H1 (cell line): ENCODE measurements at regions not wholly inside any gene's neighbourhood (a gene's known extent, or its start where the extent isn't known, plus 50 kb on each side); places are given as distances from the start of the nearest gene placed in this dataset.

Source experiments
- CTCF ChIA-PET: fragments of 300-600 bp; sonication (Branson Sonifier 250); formaldehyde crosslinking; loops from one replicate; lab custom pipeline; 2021; ENCODE audit not compliant: partially characterized antibody; lab: Charles Lee
- POLR2A ChIA-PET: fragments of 300-600 bp; sonication (Branson Sonifier 250); formaldehyde crosslinking; loops from one replicate; lab custom pipeline; 2021; ENCODE audit warnings: inconsistent platforms; ENCODE audit not compliant: partially characterized antibody; lab: Charles Lee
- DNase-seq, 2 experiments: peaks; one replicate each; pipeline versions ENCODE4 v3.0.0 to v3.0.0-alpha.2; 2010 to 2022; ENCODE audit warnings: low spot score in 2 of 2, low read depth in 1 of 2, mixed read lengths in 1 of 2
- FAIRE-seq: peaks from 2 replicates; lab custom pipeline; 2011; peaks lifted over from hg19 to GRCh38; lab: Jason Lieb, UNC
- H2AFZ ChIP-seq: 2 replicates; pipeline ENCODE4 v1.8.1; 2012; ENCODE audit warnings: low read length, inconsistent platforms
- H2AK5ac ChIP-seq: 2 replicates; pipeline ENCODE4 v1.6.1; 2013; ENCODE audit warnings: low read depth, low read length
- H2BK120ac ChIP-seq: replicated peaks from 2 replicates; pipeline ENCODE3; 2013; ENCODE audit warnings: low read depth, low read length, inconsistent platforms
- H2BK12ac ChIP-seq: 2 replicates; pipeline ENCODE4 v1.6.1; 2013; ENCODE audit warnings: low read depth, low read length
- H2BK15ac ChIP-seq: 2 replicates; pipeline ENCODE4 v1.6.1; 2013; ENCODE audit warnings: low read length
- H2BK20ac ChIP-seq: 2 replicates; pipeline ENCODE4 v1.6.1; 2013; ENCODE audit warnings: low read length
- H2BK5ac ChIP-seq: 2 replicates; pipeline ENCODE4 v1.6.1; 2013; ENCODE audit warnings: low read depth, low read length
- H3K14ac ChIP-seq: 2 replicates; pipeline ENCODE4 v1.6.1; 2013; ENCODE audit warnings: inconsistent platforms; ENCODE audit not compliant: insufficient read length
- H3K18ac ChIP-seq: 2 replicates; pipeline ENCODE4 v1.6.1; 2013; ENCODE audit warnings: low read length; ENCODE audit errors: extremely low read depth
- H3K23ac ChIP-seq: 2 replicates; pipeline ENCODE4 v1.6.1; 2013; ENCODE audit warnings: inconsistent platforms; ENCODE audit not compliant: insufficient read length
- H3K23me2 ChIP-seq: 2 replicates; pipeline ENCODE4 v1.6.1; 2013; ENCODE audit warnings: low read depth, low read length
- H3K27ac ChIP-seq: 2 replicates; pipeline ENCODE4 v1.6.1; 2011; ENCODE audit warnings: low read depth, low read length, inconsistent platforms
- H3K27me3 ChIP-seq, 4 experiments: replicated peaks in 1 of 4; 1 replicate in 1 of 4; 2 replicates in 3 of 4; pipeline versions ENCODE4 v1.6.1 to v1.8.1; 2011 to 2013; ENCODE audit warnings: low read length in 3 of 4, mild to moderate bottlenecking in 3 of 4, inconsistent platforms in 2 of 4, mixed read lengths in 2 of 4, moderate library complexity in 1 of 4; ENCODE audit not compliant: control insufficient read depth in 3 of 4, insufficient read depth in 3 of 4; ENCODE audit errors: extremely low read depth in 1 of 4
- H3K36me3 ChIP-seq, 4 experiments: 2 replicates each; pipeline versions ENCODE4 v1.6.1 to v1.8.1; 2011 to 2013; ENCODE audit warnings: mild to moderate bottlenecking in 4 of 4, low read length in 3 of 4, moderate library complexity in 2 of 4, control low read depth in 1 of 4, inconsistent platforms in 1 of 4; ENCODE audit not compliant: insufficient read depth in 4 of 4, control insufficient read depth in 2 of 4
- H3K4ac ChIP-seq: replicated peaks from 2 replicates; pipeline ENCODE3; 2013; ENCODE audit warnings: low read length, low read depth, mixed read lengths, inconsistent platforms; ENCODE audit not compliant: insufficient read length
- H3K4me1 ChIP-seq, 4 experiments: replicated peaks in 1 of 4; 1 replicate in 1 of 4; 2 replicates in 3 of 4; pipeline versions ENCODE4 v1.6.1 to v1.8.1; 2011 to 2013; ENCODE audit warnings: low read length in 3 of 4, inconsistent platforms in 2 of 4, mixed read lengths in 1 of 4; ENCODE audit not compliant: insufficient read depth in 4 of 4, control insufficient read depth in 3 of 4
- H3K4me2 ChIP-seq, 2 experiments: 2 replicates each; pipeline versions ENCODE4 v1.6.1 to v1.8.1; 2011 to 2013; ENCODE audit warnings: low read depth in 2 of 2, low read length in 2 of 2, control low read depth in 1 of 2, inconsistent platforms in 1 of 2, mild to moderate bottlenecking in 1 of 2; ENCODE audit not compliant: insufficient read depth in 1 of 2
- H3K4me3 ChIP-seq, 4 experiments: fragments of 200-600, 300-600 bp in 1 of 4; sonication (generic), shearing (Covaris generic), sonication (Bioruptor Twin) in 1 of 4; 2 replicates each; pipeline versions ENCODE4 v1.5.1 to v1.8.1; 2011 to 2016; ENCODE audit warnings: low read length in 4 of 4, low read depth in 3 of 4, control low read depth in 2 of 4, inconsistent platforms in 2 of 4, mild to moderate bottlenecking in 2 of 4, mixed read lengths in 1 of 4, moderate library complexity in 1 of 4; ENCODE audit not compliant: insufficient read depth in 2 of 4; ENCODE audit errors: extremely low read depth in 1 of 4
- H3K56ac ChIP-seq: replicated peaks from 2 replicates; pipeline ENCODE3; 2013; ENCODE audit warnings: low read depth, mild to moderate bottlenecking, mixed read lengths, low read length, inconsistent platforms; ENCODE audit not compliant: insufficient read length
- H3K79me1 ChIP-seq: 2 replicates; pipeline ENCODE4 v1.6.1; 2013; ENCODE audit warnings: low read depth, low read length, control low read depth
- H3K79me2 ChIP-seq, 2 experiments: 2 replicates each; pipeline versions ENCODE4 v1.6.1 to v1.8.1; 2012 to 2013; ENCODE audit warnings: low read length in 2 of 2, mild to moderate bottlenecking in 2 of 2, inconsistent platforms in 1 of 2; ENCODE audit not compliant: insufficient read depth in 2 of 2, control insufficient read depth in 1 of 2
- H3K9ac ChIP-seq, 4 experiments: replicated peaks in 1 of 4; 1 replicate in 1 of 4; 2 replicates in 3 of 4; pipeline versions ENCODE4 v1.6.1 to v1.8.1; 2011 to 2013; ENCODE audit warnings: low read depth in 3 of 4, low read length in 3 of 4, control low read depth in 2 of 4, mild to moderate bottlenecking in 2 of 4, moderate library complexity in 2 of 4, inconsistent platforms in 1 of 4; ENCODE audit errors: extremely low read depth in 1 of 4
- H3K9me3 ChIP-seq, 2 experiments: 2 replicates each; pipeline versions ENCODE4 v1.6.1 to v1.8.1; 2012 to 2013; ENCODE audit warnings: mild to moderate bottlenecking in 2 of 2, moderate library complexity in 2 of 2, control low read depth in 1 of 2, inconsistent platforms in 1 of 2, low read depth in 1 of 2, low read length in 1 of 2, mixed read lengths in 1 of 2; ENCODE audit not compliant: insufficient read depth in 2 of 2
- H4K20me1 ChIP-seq, 2 experiments: replicated peaks in 1 of 2; 2 replicates each; pipeline versions ENCODE3 to v1.8.1; 2011 to 2013; ENCODE audit warnings: inconsistent platforms in 2 of 2, low read length in 2 of 2, mild to moderate bottlenecking in 1 of 2; ENCODE audit not compliant: insufficient read depth in 2 of 2, control insufficient read depth in 1 of 2
- H4K5ac ChIP-seq: 2 replicates; pipeline ENCODE4 v1.6.1; 2013; ENCODE audit warnings: low read length, low read depth, mixed read lengths, inconsistent platforms; ENCODE audit not compliant: insufficient read length
- H4K8ac ChIP-seq: 2 replicates; pipeline ENCODE4 v1.8.0; 2013; ENCODE audit warnings: mild to moderate bottlenecking, moderate library complexity, low read length, inconsistent platforms; ENCODE audit not compliant: insufficient read depth; ENCODE audit errors: extremely low read depth
- H4K91ac ChIP-seq: replicated peaks from 2 replicates; pipeline ENCODE3; 2013; ENCODE audit warnings: low read length, mixed read lengths, inconsistent platforms; ENCODE audit not compliant: insufficient read length
- ASH2L ChIP-seq: fragments of 200-600, 300-600 bp; sonication (generic); IDR thresholded peaks from one replicate; pipeline ENCODE4 v1.7.1; 2017; ENCODE audit warnings: low read length
- EP300 ChIP-seq, 2 experiments: IDR thresholded peaks; 1 replicate in 1 of 2; 2 replicates in 1 of 2; pipeline ENCODE4 v1.6.1; 2011 to 2012; ENCODE audit warnings: low read depth in 2 of 2, low read length in 2 of 2, mild to moderate bottlenecking in 2 of 2, borderline replicate concordance in 1 of 2, inconsistent platforms in 1 of 2, moderate library complexity in 1 of 2
- GABPA ChIP-seq: IDR thresholded peaks from 2 replicates; pipeline ENCODE4 v1.6.1; 2011; ENCODE audit warnings: mild to moderate bottlenecking, low read length, moderate library complexity, borderline replicate concordance; ENCODE audit not compliant: insufficient read depth
- KDM4A ChIP-seq: IDR thresholded peaks from one replicate; pipeline ENCODE4 v1.7.1; 2012; ENCODE audit warnings: low read depth, mild to moderate bottlenecking, moderate library complexity, low read length, inconsistent platforms; ENCODE audit not compliant: severe bottlenecking
- SAP30 ChIP-seq: fragments of 300-600 bp; sonication (generic); IDR thresholded peaks from 2 replicates; pipeline ENCODE4 v1.7.1; 2012; ENCODE audit warnings: low read length, moderate library complexity, mild to moderate bottlenecking, inconsistent platforms; ENCODE audit not compliant: insufficient read depth, insufficient replicate concordance
- TAF1 ChIP-seq: IDR thresholded peaks from 2 replicates; pipeline ENCODE4 v1.6.1; 2011; ENCODE audit warnings: mild to moderate bottlenecking, low read depth, low read length
- TEAD4 ChIP-seq: IDR thresholded peaks from 2 replicates; pipeline ENCODE4 v1.6.1; 2012; ENCODE audit warnings: low read depth, low read length, inconsistent platforms, mixed read lengths
- WGBS, 2 experiments: shearing (Covaris generic) in 1 of 2; methylation state at CpG; one replicate each; pipeline versions ENCODE4 v1.1.6 to v1.1.7; 2013 to 2015; ENCODE audit warnings: low lambda C conversion rate in 2 of 2, mixed read lengths in 2 of 2, inconsistent platforms in 1 of 2, low coverage in 1 of 2, missing lambda C conversion rate in 1 of 2; ENCODE audit not compliant: insufficient replicate concordance in 2 of 2, insufficient coverage in 1 of 2, insufficient read length in 1 of 2; ENCODE audit errors: extremely low coverage in 1 of 2, missing lambda C conversion rate in 1 of 2; 5-methylcytosine and 5-hydroxymethylcytosine counted together
- TF ChIP-seq, protein P1 (sequence below): IDR thresholded peaks from 2 replicates; pipeline ENCODE4 v1.6.1; 2012; ENCODE audit warnings: low read length, inconsistent platforms

DNA sequence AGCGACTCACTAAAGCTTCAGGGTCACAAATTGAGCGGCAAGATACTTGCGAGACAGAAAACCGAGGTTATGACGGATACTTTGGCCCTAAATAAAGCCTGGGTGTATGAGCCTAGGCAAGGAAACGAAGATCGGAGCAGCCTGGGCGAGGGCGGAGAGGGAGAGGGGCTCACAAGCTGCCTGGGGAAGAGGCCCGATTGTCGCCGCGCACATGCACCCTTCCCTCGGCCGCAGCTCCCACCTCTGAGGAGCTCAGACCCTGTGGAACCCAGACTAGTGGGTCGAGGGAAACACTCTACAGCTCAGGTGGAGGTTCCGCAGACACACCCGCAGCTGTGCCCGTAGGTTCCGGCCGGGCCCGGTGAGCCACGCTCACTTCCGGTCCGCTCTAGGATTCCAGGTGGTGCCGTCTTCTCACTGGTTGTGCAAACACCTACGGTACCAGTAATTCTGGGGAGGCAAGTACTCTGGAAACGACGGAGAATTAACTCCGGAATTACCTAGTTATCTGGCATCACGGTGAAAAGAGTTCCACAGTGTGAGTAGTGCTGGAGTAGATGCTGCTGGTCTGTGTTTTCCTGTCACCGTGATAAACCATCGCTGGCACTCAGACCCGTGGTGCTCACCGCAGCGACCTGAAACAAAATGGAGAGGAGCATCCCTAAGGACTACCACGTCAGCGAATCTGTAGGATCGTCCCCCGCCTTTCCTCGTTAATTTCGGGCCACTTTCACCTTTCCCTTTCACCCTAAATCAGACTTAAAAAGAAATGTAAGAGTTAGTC, 61.5 kb downstream of the GPX5 start:
- no peak overlapping the region for H2BK15ac ChIP-seq
- DNase-seq (peak; percentile 64 to 85), FAIRE-seq (peak; percentile 66)
- H2BK120ac ChIP-seq: no peak overlapping the region
- peak overlapping the region; percentile 100 for H2AFZ ChIP-seq
- peaks cover 0 to 3% (median 1%) of the 10 kb centered on the region in 4 experiments; a peak in 4 of 7 replicates for H3K4me1 ChIP-seq
- peak overlapping the region; percentile 75 for H3K56ac ChIP-seq
- no peak overlapping the region for H3K4ac ChIP-seq
- H3K23me2 ChIP-seq: peaks cover 18% of the 10 kb centered on the region
- H3K23ac ChIP-seq: no peak overlapping the region
- H4K8ac ChIP-seq: peak overlapping the region; percentile 90; the same call in 1 of the 2 replicates
- H4K20me1 ChIP-seq: no peaks in the 10 kb centered on the region
- peak overlapping the region; percentile 83 for H4K5ac ChIP-seq
- POLR2A ChIA-PET: interaction anchor here (0.8 to 2.7 kb wide), 14 partner anchors 9 to 171 kb away, joined by 3 to 8 read pairs (median 4); partner anchors contain the start of gene ZSCAN23
- H3K18ac ChIP-seq: peak overlapping the region; percentile 79
- H3K9ac ChIP-seq: peak overlapping the region; percentile 63 to 86 (median 80)
- peak overlapping the region; percentile 25 for H4K91ac ChIP-seq
- no peak overlapping the region for H2AK5ac ChIP-seq
- peak overlapping the region; percentile 79 for H3K27ac ChIP-seq
- WGBS, 2 experiments: 1% methylated on average over 39 of the region's 42 CpGs; no CpG with 5 or more reads in 1 of the 2 experiments
- H3K4me3 ChIP-seq: peak overlapping the region; percentile 74 to 99 (median 98)
- H3K14ac ChIP-seq: no peak overlapping the region
- H2BK20ac ChIP-seq: no peak overlapping the region
- no peaks in the 10 kb centered on the region; a peak in 1 of 4 replicates for H3K79me2 ChIP-seq
- H3K36me3 ChIP-seq: no peaks in the 10 kb centered on the region
- H2BK5ac ChIP-seq: peak overlapping the region; percentile 37
- CTCF ChIA-PET: interaction anchor here (0.6 to 1.2 kb wide), 3 partner anchors 44 to 992 kb away, joined by 3 to 5 read pairs (median 4); no protein-coding TSS in a partner anchor
- no peaks in the 10 kb centered on the region for H3K79me1 ChIP-seq
- H3K4me2 ChIP-seq: peak overlapping the region; percentile 84 to 97
- 0 out of 2 replicates have a peak overlapping the region, but pooled peaks have one; percentile 20 for H2BK12ac ChIP-seq
- H3K9me3 ChIP-seq: no peaks in the 10 kb centered on the region
- peaks cover 0 to 2% (median under 1%) of the 10 kb centered on the region in 4 experiments; a peak in 3 of 7 replicates for H3K27me3 ChIP-seq
- TF ChIP-seq ASH2L: peak; percentile 98
- peak; percentile 96 for TF ChIP-seq TAF1
- TF ChIP-seq SAP30: peak; percentile 33
- TF ChIP-seq EP300 (IDR thresholded peaks at IDR 0.05; ENCODE audit: borderline replicate concordance in 1 of 2, low read depth in 2 of 2, low read length in 2 of 2): no peak
- TF ChIP-seq, protein P1, sequence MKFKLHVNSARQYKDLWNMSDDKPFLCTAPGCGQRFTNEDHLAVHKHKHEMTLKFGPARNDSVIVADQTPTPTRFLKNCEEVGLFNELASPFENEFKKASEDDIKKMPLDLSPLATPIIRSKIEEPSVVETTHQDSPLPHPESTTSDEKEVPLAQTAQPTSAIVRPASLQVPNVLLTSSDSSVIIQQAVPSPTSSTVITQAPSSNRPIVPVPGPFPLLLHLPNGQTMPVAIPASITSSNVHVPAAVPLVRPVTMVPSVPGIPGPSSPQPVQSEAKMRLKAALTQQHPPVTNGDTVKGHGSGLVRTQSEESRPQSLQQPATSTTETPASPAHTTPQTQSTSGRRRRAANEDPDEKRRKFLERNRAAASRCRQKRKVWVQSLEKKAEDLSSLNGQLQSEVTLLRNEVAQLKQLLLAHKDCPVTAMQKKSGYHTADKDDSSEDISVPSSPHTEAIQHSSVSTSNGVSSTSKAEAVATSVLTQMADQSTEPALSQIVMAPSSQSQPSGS: peak; percentile 56; the same call in 1 of the 2 replicates
- peak; percentile 56; the same call in 1 of the 2 replicates for TF ChIP-seq TEAD4
- peak; percentile 95 for TF ChIP-seq GABPA
- peak; percentile 73 for TF ChIP-seq KDM4A
